ENCODE measurements at regions not wholly inside any gene's neighbourhood (a gene's known extent, or its start where the extent isn't known, plus 50 kb on each side); places are given as distances from the start of the nearest gene placed in this dataset.

DNA sequence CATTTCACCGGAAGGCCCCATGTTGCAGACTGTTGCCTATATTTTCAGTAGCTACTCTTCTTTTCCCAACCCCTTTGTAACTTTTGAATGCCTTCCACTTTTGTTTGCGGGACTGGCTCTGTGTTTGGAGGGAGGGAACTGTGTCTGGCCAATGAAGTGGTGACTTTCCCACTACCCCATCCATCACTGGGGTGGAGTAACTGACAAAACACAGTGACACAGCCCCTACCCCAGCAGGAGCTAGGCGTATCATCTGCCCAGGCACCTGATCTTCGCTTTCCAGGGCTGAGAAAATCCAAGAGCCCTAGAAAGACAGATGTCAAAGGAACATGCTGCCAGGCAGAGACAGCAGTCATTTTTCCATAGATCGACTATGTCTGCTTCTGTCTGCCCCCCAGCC, 710.6 kb upstream of the CELF2 start:
- DNase-seq (ENCODE audit: low spot score) = no peak

DNA sequence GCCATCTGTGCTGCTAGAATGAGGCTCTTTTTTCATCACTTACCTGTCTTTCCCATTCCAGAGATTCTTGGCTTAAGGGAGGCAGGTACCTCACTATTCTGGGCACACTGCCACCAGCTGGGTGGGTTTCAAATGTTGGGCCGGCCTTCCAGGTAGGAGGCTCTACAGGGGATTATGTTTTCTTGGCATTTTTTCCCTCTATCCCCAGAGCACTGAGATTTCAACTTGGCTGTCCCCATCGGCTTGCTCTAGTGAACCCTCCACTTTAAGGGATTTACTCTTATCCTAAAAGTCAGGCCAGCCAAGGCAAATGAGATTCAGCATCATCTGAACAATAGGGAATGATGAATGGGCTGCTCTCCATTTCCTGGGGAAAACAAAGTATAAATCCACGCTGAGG, 710.1 kb upstream of the CELF2 start:
- DNase-seq (ENCODE audit: low spot score) = no peak

DNA sequence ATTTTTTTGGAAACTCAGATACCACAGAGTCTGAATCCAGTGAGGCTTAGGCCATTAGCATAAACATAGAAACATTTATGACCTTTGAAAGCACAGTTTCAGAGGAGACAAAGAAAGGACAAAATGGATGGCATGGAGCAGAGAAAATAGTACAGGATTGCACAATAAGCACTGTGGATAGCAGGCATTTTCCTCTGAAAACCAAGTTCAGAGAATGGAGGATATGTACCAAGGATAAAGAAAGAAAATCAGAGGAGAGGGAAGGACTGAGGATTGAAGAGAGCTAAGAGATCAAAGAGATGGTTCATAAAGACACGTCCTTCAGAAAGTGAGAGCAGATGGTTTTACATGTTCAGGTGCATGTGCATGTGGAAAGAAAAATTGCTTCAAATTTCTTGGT, 707.2 kb upstream of the CELF2 start:
- no peak for DNase-seq (ENCODE audit: low spot score)

DNA sequence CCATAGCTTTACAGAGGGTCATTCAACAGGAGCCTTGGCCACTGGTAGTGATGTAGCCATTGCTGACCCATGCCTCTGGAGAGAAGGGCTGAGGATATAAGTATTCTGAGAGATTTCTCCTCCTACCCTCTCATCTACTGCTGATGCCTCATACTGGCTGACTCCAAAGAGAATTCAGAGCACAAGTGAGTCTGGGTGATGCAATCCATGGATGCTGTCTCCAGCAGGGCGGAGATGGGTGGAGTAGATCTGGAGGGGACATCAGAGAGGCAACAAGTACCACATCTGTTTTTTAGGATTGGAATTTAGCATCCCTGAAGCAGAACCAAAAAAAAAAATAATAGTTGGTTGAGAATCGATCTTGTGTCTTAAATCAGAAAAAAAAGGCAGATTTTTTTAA, 705.7 kb upstream of the CELF2 start:
- no peak for DNase-seq (ENCODE audit: low spot score)

- no peak for DNase-seq (ENCODE audit: low spot score)
Observed at GRCh38 chr10:10313149-10313835, 704.4 kb upstream of the CELF2 start.

DNA sequence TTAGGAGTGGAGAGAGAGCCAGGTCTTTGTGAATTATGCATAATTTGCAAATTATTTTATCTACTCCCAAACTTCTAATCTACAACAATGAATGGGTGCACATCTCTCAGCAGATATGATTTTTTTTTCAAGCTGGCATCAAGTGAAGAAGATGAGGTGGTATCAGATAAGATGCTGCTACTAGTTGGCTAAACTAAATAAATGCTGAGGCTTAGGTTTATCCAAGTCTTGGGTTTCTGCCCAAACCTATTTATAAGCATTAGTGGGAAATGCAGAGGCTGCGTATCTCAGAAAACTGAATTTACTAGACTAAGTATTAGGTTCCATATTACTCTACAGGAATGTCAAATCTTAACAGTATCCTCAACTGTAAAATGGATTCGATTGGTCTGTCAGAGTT, 703.0 kb upstream of the CELF2 start:
- DNase-seq (ENCODE audit: low spot score) = no peak

DNA sequence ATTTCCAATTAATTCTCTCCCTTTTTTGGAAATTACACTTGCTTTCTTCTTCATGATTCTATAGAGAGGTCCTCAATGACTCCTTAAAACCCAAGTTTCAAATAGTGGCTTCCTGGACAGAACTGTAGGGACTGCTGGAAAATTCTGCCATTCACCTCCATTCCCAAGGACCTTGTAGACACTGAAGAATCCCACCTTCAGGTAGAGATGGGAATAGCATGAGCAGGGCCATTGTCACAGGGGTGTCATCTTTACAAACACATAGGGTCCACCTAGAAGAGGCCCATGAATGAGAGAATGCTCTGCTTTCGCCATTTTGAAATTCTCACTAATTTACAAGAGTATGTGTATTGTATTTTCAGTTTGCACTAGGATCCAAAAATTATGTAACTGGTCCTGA, 701.7 kb upstream of the CELF2 start:
- no peak for DNase-seq (ENCODE audit: low spot score)

DNA sequence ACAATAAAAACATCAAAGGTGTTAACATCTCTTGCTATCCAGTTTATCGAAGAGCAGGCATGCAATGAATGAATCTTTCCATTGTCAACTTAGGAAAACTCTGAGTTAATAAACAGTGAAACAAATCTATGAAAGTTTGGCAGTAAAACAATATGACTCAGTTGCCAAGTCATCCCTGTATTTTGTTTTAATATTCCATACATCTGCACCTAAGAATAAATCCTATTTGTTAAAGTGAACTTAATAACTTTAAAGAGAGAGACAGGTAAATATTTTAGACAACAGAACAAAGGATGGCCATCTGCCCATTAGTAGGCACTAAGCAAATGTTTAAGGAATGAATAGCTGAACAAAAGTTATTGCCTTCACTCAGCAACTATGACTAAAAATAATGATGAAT, 700.5 kb upstream of the CELF2 start:
- no peak for DNase-seq (ENCODE audit: low spot score)

GRCh38 chr10:10318856-10319255, 698.8 kb upstream of the CELF2 start:
- no peak for DNase-seq (ENCODE audit: low spot score)

- peak; percentile 13 for DNase-seq (ENCODE audit: low spot score)
Observed at GRCh38 chr10:10320956-10321355, 696.7 kb upstream of the CELF2 start.

DNA sequence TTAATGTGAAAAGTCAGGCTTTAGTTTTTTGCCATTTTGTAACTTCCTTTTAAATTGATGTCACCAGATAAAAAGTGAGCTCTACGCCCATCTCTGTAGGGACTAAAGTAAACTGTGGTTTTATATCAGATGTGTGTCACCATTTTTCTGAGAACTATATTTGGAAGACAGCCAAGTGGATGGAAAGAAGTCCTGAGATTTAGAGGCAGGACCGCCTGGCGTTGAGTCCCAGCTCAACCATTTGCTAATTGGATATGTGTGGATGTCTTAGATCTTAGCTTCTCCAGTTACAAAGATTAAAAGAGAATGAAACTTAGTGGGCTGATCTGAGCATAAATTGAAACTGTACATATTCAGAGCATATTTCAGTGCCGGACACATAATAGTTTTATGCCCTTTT, 691.6 kb upstream of the CELF2 start:
- DNase-seq (ENCODE audit: low spot score) = no peak

DNA sequence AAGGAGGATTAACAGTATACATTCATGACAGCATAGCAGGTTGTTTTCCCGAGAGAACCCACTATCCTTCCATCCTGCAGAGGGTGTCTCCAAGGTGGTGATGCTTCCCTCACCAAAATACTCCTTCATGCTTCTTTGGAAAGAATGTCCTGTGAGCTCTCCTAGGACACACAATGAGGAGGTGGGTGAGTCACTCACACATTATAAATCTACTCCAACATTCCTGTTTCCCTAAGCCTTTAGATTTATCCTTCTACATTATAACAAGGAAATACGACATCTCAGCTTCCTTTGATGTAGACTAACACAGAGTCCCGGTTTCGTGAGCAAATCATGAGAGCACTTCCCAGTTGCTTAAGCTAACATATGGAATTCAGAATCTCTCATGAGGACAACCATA, 689.7 kb upstream of the CELF2 start:
- no peak for DNase-seq (ENCODE audit: low spot score)

- DNase-seq (ENCODE audit: low spot score) = no peak
Observed at GRCh38 chr10:10330418-10330817, 687.3 kb upstream of the CELF2 start.

DNA sequence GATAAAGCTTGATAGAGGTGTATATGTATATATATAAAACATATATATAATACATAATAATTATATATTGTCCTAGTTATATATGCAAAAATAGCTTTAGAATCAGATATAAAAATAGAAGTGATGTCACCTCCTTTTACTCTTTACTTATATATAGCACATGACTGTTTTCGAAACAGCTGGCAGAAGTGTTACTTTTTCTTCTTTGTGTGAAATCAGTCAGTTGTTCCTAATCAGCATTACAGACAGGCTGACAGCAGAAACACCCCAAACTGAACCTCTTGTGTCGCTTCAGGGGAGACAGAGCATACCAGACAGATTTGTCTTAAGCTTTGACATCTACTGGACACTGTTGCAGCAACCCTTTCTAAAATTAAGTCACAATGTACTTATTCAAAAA, 684.9 kb upstream of the CELF2 start:
- DNase-seq (ENCODE audit: low spot score) = no peak

GRCh38 chr10:10333622-10334021, 684.0 kb upstream of the CELF2 start:
- DNase-seq (ENCODE audit: low spot score) = no peak

- no peak for DNase-seq (ENCODE audit: low spot score)
Observed at GRCh38 chr10:10338339-10338738, 679.3 kb upstream of the CELF2 start.

- DNase-seq (ENCODE audit: low spot score) = peak; percentile 20
Observed at GRCh38 chr10:10346390-10347150, 671.1 kb upstream of the CELF2 start.

GRCh38 chr10:10350050-10350449, 667.6 kb upstream of the CELF2 start:
- DNase-seq (ENCODE audit: low spot score) = no peak

GRCh38 chr10:10351451-10351850, 666.2 kb upstream of the CELF2 start:
- no peak for DNase-seq (ENCODE audit: low spot score)

- DNase-seq (ENCODE audit: low spot score) = no peak
Observed at GRCh38 chr10:10353326-10353868, 664.3 kb upstream of the CELF2 start.

DNA sequence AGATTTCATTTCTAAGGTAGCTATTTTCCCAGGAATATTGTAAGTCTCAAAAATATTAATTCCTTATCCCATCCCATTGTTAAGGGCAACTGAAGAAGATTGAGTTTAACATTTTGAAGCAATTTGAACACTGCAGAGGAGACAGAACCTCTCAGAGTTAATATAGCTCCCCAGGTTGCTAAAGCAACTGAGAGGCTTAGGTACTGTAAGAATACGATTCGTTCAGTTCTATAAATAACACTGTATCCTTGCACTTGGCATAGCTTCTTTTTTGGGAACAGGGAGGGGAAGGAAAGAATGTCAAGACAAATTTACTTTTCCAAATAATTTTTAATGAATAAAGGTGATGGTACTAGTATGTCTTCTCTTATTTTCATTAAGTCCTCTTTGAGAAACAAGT, 658.4 kb upstream of the CELF2 start:
- DNase-seq (ENCODE audit: low spot score) = no peak

DNA sequence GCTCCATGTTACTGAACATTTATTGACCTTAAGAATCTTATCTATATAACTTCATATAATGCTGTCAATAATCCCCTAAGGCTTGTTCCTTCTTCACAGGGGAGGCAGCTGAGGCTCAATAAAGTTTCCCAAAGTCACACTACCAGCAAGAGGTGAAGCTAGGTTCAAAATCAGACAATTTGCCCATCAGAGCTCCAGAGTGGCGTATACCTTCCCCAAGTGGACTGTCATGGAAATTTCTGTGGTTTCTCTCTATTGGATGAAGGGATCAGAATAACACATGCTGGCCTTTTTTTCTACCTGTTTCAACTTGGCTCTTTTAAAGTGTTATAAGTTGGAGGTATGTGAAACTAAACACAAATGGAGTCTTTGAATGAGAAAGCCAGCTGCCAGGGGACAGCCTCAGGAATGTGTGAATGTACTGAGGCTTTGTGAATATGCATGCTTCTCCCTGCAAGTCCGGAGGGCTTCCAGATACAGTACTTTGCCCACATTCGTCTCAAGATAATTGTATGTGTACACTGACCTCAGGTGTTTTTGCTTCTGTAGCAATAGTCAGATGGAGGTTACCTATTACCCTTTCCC, 656.3 kb upstream of the CELF2 start:
- DNase-seq (ENCODE audit: low spot score) = no peak

- no peak for DNase-seq (ENCODE audit: low spot score)
Observed at GRCh38 chr10:10362800-10363199, 654.9 kb upstream of the CELF2 start.

Measured in AG20443 (cell line).